ENCODE measurements at regions not wholly inside any gene's neighbourhood (a gene's known extent, or its start where the extent isn't known, plus 50 kb on each side); places are given as distances from the start of the nearest gene placed in this dataset.
"Not testable (repeated sequence)": the region's sequence is repeated elsewhere in the genome, so short reads cannot be mapped to it uniquely, and the experiment has no call there.

DNA sequence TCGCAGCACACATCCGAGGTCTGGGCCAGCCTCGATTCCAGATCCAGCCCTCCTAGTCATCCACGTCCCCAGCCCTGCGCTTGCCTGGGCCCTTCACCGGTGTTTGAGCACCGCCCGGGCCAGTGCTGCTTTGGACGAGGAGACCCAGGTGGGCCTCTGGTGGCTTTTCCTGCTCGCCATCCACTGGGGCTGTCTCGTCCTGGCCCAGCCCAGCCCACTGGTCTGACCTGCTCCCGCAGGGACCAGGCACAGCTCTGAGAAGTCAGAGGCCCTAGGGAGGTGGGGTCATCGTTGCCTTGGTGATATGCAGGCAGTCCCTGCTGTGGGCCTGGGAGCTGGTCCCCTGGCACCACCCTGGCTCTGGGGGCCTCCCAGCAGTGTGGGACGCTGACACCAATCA is 200.8 kb downstream of the USP22 start:
- intact Hi-C loops (cut with micrococcal nuclease); CTCF ChIA-PET; H3K27ac Mint-ChIP-seq (ENCODE audit: low read depth, unreplicated experiment); BruUV-seq (replicated peaks); H3K36me3 Mint-ChIP-seq (ENCODE audit: insufficient read depth, unreplicated experiment); H3K4me3 Mint-ChIP-seq (ENCODE audit: unreplicated experiment); H3K4me1 Mint-ChIP-seq (ENCODE audit: insufficient read depth, unreplicated experiment); H3K9me3 Mint-ChIP-seq (ENCODE audit: unreplicated experiment); POLR2A ChIA-PET; DNase-seq (ENCODE audit: unreplicated experiment): not testable (repeated sequence)
- peaks cover 12% of the 10 kb centered on the region for H3K27me3 Mint-ChIP-seq (ENCODE audit: insufficient read depth, unreplicated experiment)

DNA sequence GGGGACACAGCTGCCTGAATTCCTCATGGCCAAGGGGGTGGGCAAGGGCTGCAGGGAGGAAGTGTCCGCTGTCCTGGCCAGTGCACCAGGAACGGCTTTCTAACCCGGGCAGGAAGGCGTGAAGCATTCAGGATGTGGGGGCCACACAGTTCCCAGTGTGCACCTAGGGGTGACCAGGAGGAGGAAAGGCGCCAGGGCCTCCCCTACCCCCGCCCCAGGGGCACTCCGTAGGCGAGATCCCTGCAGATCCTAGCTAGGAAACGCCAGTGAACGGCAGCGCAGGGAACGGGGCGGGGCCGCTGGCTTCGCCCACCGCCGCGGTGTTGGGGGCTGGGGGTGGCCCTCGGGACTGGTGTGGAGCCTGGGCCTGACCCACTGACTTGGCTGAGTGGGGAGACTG is 199.6 kb downstream of the USP22 start:
- BruUV-seq (replicated peaks); intact Hi-C loops (cut with micrococcal nuclease); H3K27me3 Mint-ChIP-seq (ENCODE audit: insufficient read depth, unreplicated experiment); CTCF ChIA-PET; H3K4me3 Mint-ChIP-seq (ENCODE audit: unreplicated experiment); H3K36me3 Mint-ChIP-seq (ENCODE audit: insufficient read depth, unreplicated experiment); H3K27ac Mint-ChIP-seq (ENCODE audit: low read depth, unreplicated experiment); H3K4me1 Mint-ChIP-seq (ENCODE audit: insufficient read depth, unreplicated experiment); POLR2A ChIA-PET; DNase-seq (ENCODE audit: unreplicated experiment); H3K9me3 Mint-ChIP-seq (ENCODE audit: unreplicated experiment): not testable (repeated sequence)

DNA sequence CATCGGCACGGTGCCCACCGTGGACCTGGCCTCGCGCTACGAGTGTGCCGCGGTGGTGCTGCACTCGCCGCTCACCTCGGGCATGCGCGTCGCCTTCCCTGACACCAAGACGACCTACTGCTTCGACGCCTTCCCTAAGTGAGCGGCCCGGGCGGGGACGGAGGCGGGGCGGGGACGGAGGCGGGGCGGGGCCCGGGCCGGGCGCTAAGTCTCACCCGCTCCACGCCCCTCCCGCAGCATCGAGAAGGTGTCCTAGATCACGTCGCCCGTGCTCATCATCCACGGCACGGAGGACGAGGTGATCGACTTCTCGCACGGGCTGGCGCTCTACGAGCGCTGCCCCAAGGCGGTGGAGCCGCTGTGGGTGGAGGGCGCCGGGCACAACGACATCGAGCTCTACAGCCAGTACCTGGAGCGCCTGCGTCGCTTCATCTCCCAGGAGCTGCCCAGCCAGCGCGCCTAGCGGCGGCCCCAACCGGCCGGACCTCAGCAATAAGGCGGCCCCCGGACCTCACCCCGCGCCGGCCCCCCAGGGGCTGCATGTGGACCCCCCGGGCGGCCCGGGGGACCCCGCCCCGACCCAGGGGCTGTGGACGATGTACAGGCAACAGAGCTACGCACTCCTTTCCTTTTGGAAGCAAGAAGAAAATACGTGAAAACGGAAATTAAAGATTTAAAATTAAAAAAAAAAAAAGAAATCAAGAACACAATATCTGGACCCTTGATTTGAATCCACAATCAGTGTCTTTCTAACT is 198.8 kb downstream of the USP22 start:
- H3K27me3 Mint-ChIP-seq (ENCODE audit: insufficient read depth, unreplicated experiment); DNase-seq (ENCODE audit: unreplicated experiment); POLR2A ChIA-PET; intact Hi-C loops (cut with micrococcal nuclease); H3K9me3 Mint-ChIP-seq (ENCODE audit: unreplicated experiment); H3K4me3 Mint-ChIP-seq (ENCODE audit: unreplicated experiment); BruUV-seq (replicated peaks); H3K27ac Mint-ChIP-seq (ENCODE audit: low read depth, unreplicated experiment); H3K4me1 Mint-ChIP-seq (ENCODE audit: insufficient read depth, unreplicated experiment); H3K36me3 Mint-ChIP-seq (ENCODE audit: insufficient read depth, unreplicated experiment): not testable (repeated sequence)
- CTCF ChIA-PET, result interaction anchor here (1.8 kb wide), 1 partner anchor 617 kb away, joined by 5 read pairs; no protein-coding TSS in a partner anchor

DNA sequence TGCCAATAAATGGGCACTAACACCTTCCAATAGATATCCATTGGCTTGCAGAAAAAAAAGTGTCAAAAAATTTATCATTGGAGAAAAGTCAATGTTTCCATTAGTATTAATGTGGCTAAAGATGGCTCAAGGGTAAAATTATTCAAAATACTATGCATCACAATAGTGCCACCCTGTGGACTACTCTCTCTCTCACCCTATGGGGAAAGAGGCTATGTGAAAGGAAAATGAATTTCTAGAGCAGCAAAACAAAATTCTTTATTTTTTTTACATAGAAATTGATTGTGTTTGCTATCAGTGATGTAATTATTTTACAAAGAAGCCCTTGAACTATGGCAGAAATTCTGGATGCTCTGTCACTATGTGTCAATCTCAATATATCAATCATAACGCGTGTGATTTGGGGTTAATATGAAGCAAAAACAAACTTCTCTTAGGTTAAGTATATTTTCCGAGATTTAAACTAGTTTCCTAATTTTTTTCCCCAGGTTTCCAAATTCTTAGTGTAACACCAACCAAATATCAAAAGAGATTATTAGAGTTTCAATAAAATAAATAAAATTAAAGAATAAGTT is 193.9 kb downstream of the USP22 start:
- H3K4me3 Mint-ChIP-seq (ENCODE audit: unreplicated experiment); H3K27ac Mint-ChIP-seq (ENCODE audit: low read depth, unreplicated experiment); DNase-seq (ENCODE audit: unreplicated experiment); POLR2A ChIA-PET; H3K36me3 Mint-ChIP-seq (ENCODE audit: insufficient read depth, unreplicated experiment); H3K27me3 Mint-ChIP-seq (ENCODE audit: insufficient read depth, unreplicated experiment); H3K9me3 Mint-ChIP-seq (ENCODE audit: unreplicated experiment); BruUV-seq (replicated peaks); H3K4me1 Mint-ChIP-seq (ENCODE audit: insufficient read depth, unreplicated experiment); CTCF ChIA-PET: not testable (repeated sequence)
- intact Hi-C loops (cut with micrococcal nuclease), result loop anchor here (2.0 kb wide), 1 partner anchor 48 kb away; no protein-coding TSS in a partner anchor

DNA sequence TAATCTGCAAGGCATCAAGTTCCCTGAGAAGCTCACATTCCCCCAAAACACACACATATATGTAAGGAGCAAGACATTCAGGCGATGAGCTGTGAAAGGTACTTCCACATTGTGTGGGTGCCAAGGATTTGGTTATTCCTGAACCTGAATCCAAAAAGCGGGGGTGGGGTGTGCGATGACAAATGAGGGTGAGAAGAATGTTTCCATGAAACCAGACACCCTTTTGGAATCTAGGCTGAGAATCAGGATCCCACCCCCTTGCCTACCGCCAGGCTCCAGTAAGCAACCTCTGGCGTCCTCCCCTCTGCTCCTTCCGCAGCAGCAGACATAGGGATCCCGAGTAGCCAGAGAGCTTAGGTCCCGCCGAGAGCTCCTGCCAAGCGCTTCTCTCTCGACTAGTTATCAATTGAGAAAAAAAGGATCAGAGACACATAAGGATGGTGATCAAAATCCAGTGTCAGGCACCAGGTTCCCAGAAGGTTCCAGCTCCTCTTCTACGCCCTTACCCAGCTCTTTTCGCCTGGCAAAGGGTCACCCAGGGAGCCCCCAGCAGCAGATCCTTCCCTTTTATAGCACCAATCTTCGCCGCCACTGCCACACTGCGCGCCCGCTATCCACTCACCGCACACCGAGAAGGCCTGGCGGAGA is 191.1 kb downstream of the USP22 start:
- Mint-ChIP-seq H3K27me3 (ENCODE audit: insufficient read depth, unreplicated experiment) (peaks cover 11% of the 10 kb centered on the region), H3K4me3 (ENCODE audit: unreplicated experiment) (peak overlapping the region; percentile 58)
- POLR2A ChIA-PET, result interaction anchor here (2.4 kb wide), 1 partner anchor 85 kb away, joined by 8 read pairs; no protein-coding TSS in a partner anchor
- not testable (repeated sequence) for BruUV-seq (replicated peaks); H3K4me1 Mint-ChIP-seq (ENCODE audit: insufficient read depth, unreplicated experiment); H3K36me3 Mint-ChIP-seq (ENCODE audit: insufficient read depth, unreplicated experiment); H3K9me3 Mint-ChIP-seq (ENCODE audit: unreplicated experiment); H3K27ac Mint-ChIP-seq (ENCODE audit: low read depth, unreplicated experiment)
- DNase-seq (ENCODE audit: unreplicated experiment), result peak; percentile 81
- intact Hi-C loops (cut with micrococcal nuclease), result loop anchor here (5.0 kb wide), 1 partner anchor 141 kb away; no protein-coding TSS in a partner anchor
- CTCF ChIA-PET, result interaction anchor here (0.6 to 1.5 kb wide), 7 partner anchors 11 to 731 kb away, joined by 3 to 7 read pairs (median 5); no protein-coding TSS in a partner anchor

DNA sequence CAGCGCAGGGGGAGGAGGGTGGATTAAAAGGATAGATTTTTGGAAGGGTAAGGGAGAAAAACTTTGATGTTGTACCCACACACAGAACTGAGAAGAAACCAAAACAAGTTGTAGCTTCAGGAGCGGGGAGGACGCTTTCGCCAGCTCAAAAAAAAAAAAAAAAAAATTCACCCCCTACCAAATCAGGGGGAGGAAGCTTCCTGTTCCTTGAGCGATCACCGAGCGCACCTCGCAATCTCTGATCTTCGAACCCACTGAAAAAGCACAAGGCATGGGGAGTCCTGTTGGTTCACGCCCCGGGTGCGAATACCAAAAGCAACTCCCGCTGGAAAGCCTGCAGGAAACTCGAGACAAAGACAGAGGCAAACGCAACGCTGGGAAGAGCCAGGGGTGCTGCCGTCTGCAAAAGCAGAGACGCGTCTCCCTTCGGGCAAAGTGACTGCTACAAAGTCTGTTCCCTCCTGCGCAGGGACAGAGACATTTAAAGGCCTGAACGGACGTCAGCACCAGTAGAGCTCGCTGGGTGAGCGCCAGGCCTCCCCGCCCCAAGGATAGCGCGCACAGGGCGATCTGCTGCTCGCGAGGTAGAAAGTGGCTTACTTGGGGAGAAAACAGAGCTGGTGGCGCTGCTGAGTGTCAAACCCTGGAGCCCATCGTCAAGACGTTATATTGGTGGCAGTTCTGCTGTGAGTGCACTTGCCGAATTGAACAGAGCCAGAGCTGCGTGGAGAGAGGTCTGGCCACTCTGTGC is 190.4 kb downstream of the USP22 start:
- H3K4me3 Mint-ChIP-seq (ENCODE audit: unreplicated experiment), result peak overlapping the region; percentile 58
- H3K27me3 Mint-ChIP-seq (ENCODE audit: insufficient read depth, unreplicated experiment), result peaks cover 11% of the 10 kb centered on the region
- no peaks in the 10 kb centered on the region for H3K9me3 Mint-ChIP-seq (ENCODE audit: unreplicated experiment)
- no TSS peak for BruUV-seq (replicated peaks)
- POLR2A ChIA-PET, result interaction anchor here (0.5 to 2.4 kb wide), 2 partner anchors 82 to 84 kb away, joined by 4 to 8 read pairs; no protein-coding TSS in a partner anchor
- CTCF ChIA-PET, result interaction anchor here (0.6 to 1.5 kb wide), 8 partner anchors 12 to 732 kb away, joined by 3 to 7 read pairs (median 4); no protein-coding TSS in a partner anchor
- no peak overlapping the region for H3K27ac Mint-ChIP-seq (ENCODE audit: low read depth, unreplicated experiment)
- H3K4me1 Mint-ChIP-seq (ENCODE audit: insufficient read depth, unreplicated experiment), result no peaks in the 10 kb centered on the region
- peak; percentile 12 for DNase-seq (ENCODE audit: unreplicated experiment)
- no peaks in the 10 kb centered on the region for H3K36me3 Mint-ChIP-seq (ENCODE audit: insufficient read depth, unreplicated experiment)
- TF ChIP-seq, protein P1, sequence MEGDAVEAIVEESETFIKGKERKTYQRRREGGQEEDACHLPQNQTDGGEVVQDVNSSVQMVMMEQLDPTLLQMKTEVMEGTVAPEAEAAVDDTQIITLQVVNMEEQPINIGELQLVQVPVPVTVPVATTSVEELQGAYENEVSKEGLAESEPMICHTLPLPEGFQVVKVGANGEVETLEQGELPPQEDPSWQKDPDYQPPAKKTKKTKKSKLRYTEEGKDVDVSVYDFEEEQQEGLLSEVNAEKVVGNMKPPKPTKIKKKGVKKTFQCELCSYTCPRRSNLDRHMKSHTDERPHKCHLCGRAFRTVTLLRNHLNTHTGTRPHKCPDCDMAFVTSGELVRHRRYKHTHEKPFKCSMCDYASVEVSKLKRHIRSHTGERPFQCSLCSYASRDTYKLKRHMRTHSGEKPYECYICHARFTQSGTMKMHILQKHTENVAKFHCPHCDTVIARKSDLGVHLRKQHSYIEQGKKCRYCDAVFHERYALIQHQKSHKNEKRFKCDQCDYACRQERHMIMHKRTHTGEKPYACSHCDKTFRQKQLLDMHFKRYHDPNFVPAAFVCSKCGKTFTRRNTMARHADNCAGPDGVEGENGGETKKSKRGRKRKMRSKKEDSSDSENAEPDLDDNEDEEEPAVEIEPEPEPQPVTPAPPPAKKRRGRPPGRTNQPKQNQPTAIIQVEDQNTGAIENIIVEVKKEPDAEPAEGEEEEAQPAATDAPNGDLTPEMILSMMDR (IDR thresholded peaks at IDR 0.05; ENCODE audit: unreplicated experiment), result no peak
- intact Hi-C loops (cut with micrococcal nuclease), result loop anchor here (5.0 kb wide), 1 partner anchor 140 kb away; no protein-coding TSS in a partner anchor
